ENCODE measurements at regions not wholly inside any gene's neighbourhood (a gene's known extent, or its start where the extent isn't known, plus 50 kb on each side); places are given as distances from the start of the nearest gene placed in this dataset.

GRCh38 chr17:69958063-69958462 is 117.0 kb upstream of the KCNJ16 start:
- DNase-seq = no peak

- no peak for DNase-seq
These were observed 115.7 kb upstream of the KCNJ16 start for GRCh38 chr17:69959283-69959682.

GRCh38 chr17:69960755-69961154 is 114.3 kb upstream of the KCNJ16 start:
- DNase-seq = no peak

GRCh38 chr17:69961501-69962145 is 113.4 kb upstream of the KCNJ16 start:
- no peak for DNase-seq

GRCh38 chr17:69962436-69962995 is 112.5 kb upstream of the KCNJ16 start:
- no peak for DNase-seq

GRCh38 chr17:69967910-69968411 is 107.1 kb upstream of the KCNJ16 start:
- no peak for DNase-seq

GRCh38 chr17:69969897-69970296 is 105.1 kb upstream of the KCNJ16 start:
- DNase-seq = no peak

GRCh38 chr17:69972251-69972650 is 102.8 kb upstream of the KCNJ16 start:
- no peak for DNase-seq

- DNase-seq = no peak
These were observed 99.2 kb upstream of the KCNJ16 start for GRCh38 chr17:69975808-69976207.

- DNase-seq = no peak
These were observed 96.9 kb upstream of the KCNJ16 start for GRCh38 chr17:69978056-69978646.

GRCh38 chr17:69981441-69981840 is 93.6 kb upstream of the KCNJ16 start:
- no peak for DNase-seq

GRCh38 chr17:69995476-69995875 is 79.5 kb upstream of the KCNJ16 start:
- no peak for DNase-seq

- DNase-seq = no peak
These were observed 77.7 kb upstream of the KCNJ16 start for GRCh38 chr17:69997332-69997731.

- no peak for DNase-seq
These were observed 75.8 kb upstream of the KCNJ16 start for GRCh38 chr17:69999253-69999652.

GRCh38 chr17:70006159-70006558 is 68.9 kb upstream of the KCNJ16 start:
- DNase-seq = no peak

GRCh38 chr17:70011750-70012149 is 63.3 kb upstream of the KCNJ16 start:
- no peak for DNase-seq

- DNase-seq = no peak
These were observed 61.1 kb upstream of the KCNJ16 start for GRCh38 chr17:70013911-70014310.

GRCh38 chr17:70017112-70017511 is 57.9 kb upstream of the KCNJ16 start:
- DNase-seq = no peak

- DNase-seq = no peak
These were observed 57.1 kb upstream of the KCNJ16 start for GRCh38 chr17:70017941-70018340.

GRCh38 chr17:70021726-70022125 is 53.3 kb upstream of the KCNJ16 start:
- no peak for DNase-seq

GRCh38 chr17:70022175-70022574 is 52.9 kb upstream of the KCNJ16 start:
- DNase-seq = no peak

GRCh38 chr17:70024253-70024652 is 50.8 kb upstream of the KCNJ16 start:
- no peak for DNase-seq

All from CD4-positive, alpha-beta T cell treated with Interleukin-21 for 1 hour (primary cell).